DOHH2 (cell line): ENCODE measurements at regions not wholly inside any gene's neighbourhood (a gene's known extent, or its start where the extent isn't known, plus 50 kb on each side); places are given as distances from the start of the nearest gene placed in this dataset.

Experiments used
- H3F3A ChIP-seq: fragments of 200-600 bp; sonication (generic), shearing (Covaris generic); 2 replicates; pipeline ENCODE4 v1.6.0; 2016; ENCODE audit warnings: antibody characterized with exemption, mild to moderate bottlenecking; ENCODE audit not compliant: control insufficient read depth, insufficient read depth
- H3K27ac ChIP-seq: fragments of 200-600 bp; sonication (generic); 2 replicates; pipeline ENCODE4 v1.5.1; 2014; ENCODE audit warnings: low read depth, mild to moderate bottlenecking, low read length, moderate library complexity
- H3K27me3 ChIP-seq: fragments of 200-600 bp; sonication (generic); 2 replicates; pipeline ENCODE4 v1.6.1; 2014; ENCODE audit warnings: mild to moderate bottlenecking, low read length, mixed read lengths; ENCODE audit not compliant: control insufficient read depth
- H3K36me3 ChIP-seq: fragments of 200-600 bp; sonication (generic); 2 replicates; pipeline ENCODE4 v1.6.1; 2014; ENCODE audit warnings: mild to moderate bottlenecking, low read length, moderate library complexity, mixed read lengths; ENCODE audit not compliant: control insufficient read depth
- H3K4me1 ChIP-seq: fragments of 200-600 bp; sonication (generic); 2 replicates; pipeline ENCODE4 v1.6.1; 2014; ENCODE audit warnings: mild to moderate bottlenecking, low read length, mixed read lengths; ENCODE audit not compliant: control insufficient read depth
- H3K4me2 ChIP-seq: fragments of 200-600 bp; sonication (generic); 2 replicates; pipeline ENCODE4 v1.6.0; 2014; ENCODE audit warnings: mild to moderate bottlenecking, low read length, moderate library complexity
- H3K4me3 ChIP-seq: fragments of 200-600 bp; sonication (generic); 2 replicates; pipeline ENCODE4 v1.5.1; 2014; ENCODE audit warnings: mild to moderate bottlenecking, low read length, mixed read lengths
- H3K79me2 ChIP-seq: fragments of 200-600 bp; sonication (generic); 2 replicates; pipeline ENCODE4 v1.6.1; 2014; ENCODE audit warnings: mild to moderate bottlenecking, low read length, mixed read lengths; ENCODE audit not compliant: control insufficient read depth
- H3K9me2 ChIP-seq: fragments of 200-600 bp; sonication (generic); replicated peaks from 2 replicates; pipeline ENCODE4 v1.6.1; 2014; ENCODE audit warnings: mild to moderate bottlenecking, low read length, mixed read lengths; ENCODE audit not compliant: control insufficient read depth
- H3K9me3 ChIP-seq: fragments of 200-600 bp; sonication (generic); 2 replicates; pipeline ENCODE4 v1.6.1; 2014; ENCODE audit warnings: antibody characterized with exemption, low read length, mixed read lengths; ENCODE audit not compliant: control insufficient read depth, insufficient read depth
- H4K20me1 ChIP-seq: fragments of 200-600 bp; sonication (generic); 2 replicates; pipeline ENCODE4 v1.6.0; 2014; ENCODE audit warnings: low read depth, mild to moderate bottlenecking, antibody characterized with exemption, low read length, moderate library complexity; ENCODE audit not compliant: control insufficient read depth, insufficient read depth
- CTCF ChIP-seq: fragments of 200-600 bp; sonication (generic); IDR thresholded peaks from one replicate; pipeline ENCODE4 v1.5.1; 2014; ENCODE audit warnings: antibody characterized with exemption, mild to moderate bottlenecking, low read depth, low read length; ENCODE audit not compliant: poor library complexity, severe bottlenecking
- EZH2phosphoT487 ChIP-seq: fragments of 200-600 bp; sonication (generic); IDR thresholded peaks from 2 replicates; pipeline ENCODE4 v1.6.1; 2017; ENCODE audit warnings: borderline replicate concordance, mild to moderate bottlenecking, antibody characterized with exemption, low read length, moderate library complexity, mixed read lengths

- no peaks in the 10 kb centered on the region for H3K36me3 ChIP-seq
- H3K4me1 ChIP-seq = no peaks in the 10 kb centered on the region
- no peaks in the 10 kb centered on the region for H3K9me2 ChIP-seq
- H3K27ac ChIP-seq = no peak overlapping the region
- no peaks in the 10 kb centered on the region for H3K79me2 ChIP-seq
- no peaks in the 10 kb centered on the region for H3F3A ChIP-seq
- TF ChIP-seq EZH2phosphoT487 (no peak), CTCF (no peak)
- no peak overlapping the region for H3K4me3 ChIP-seq
- H3K4me2 ChIP-seq = no peak overlapping the region
- no peaks in the 10 kb centered on the region for H3K27me3 ChIP-seq
- no peaks in the 10 kb centered on the region for H4K20me1 ChIP-seq
- H3K9me3 ChIP-seq = no peaks in the 10 kb centered on the region
Measured at GRCh38 chr9:118929287-118929686, 439.9 kb downstream of the BRINP1 start.

DNA sequence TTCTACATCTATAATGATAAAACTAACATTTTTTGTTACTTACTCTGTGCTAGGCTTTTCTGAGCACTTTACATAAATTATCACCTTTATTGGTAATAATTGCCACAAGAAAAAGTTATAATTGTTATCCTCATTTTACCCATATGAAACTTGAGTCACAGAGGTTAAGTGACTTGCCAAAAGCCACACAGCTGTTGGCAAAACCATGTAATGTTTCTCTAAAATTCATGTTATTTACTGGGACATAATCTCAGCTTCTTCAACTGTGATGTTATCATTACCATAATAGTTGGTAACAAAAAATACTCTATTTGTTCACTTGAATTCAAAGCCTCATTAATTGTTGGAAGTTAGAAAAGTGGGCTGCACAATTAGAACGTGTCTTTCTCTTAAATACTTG, 437.3 kb downstream of the BRINP1 start:
- Histone ChIP-seq H3K4me2 (no peak overlapping the region), H3K79me2 (no peaks in the 10 kb centered on the region), H3K36me3 (no peaks in the 10 kb centered on the region), H3K27me3 (no peaks in the 10 kb centered on the region), H3K4me3 (no peak overlapping the region), H3K4me1 (no peaks in the 10 kb centered on the region), H4K20me1 (no peaks in the 10 kb centered on the region), H3F3A (no peaks in the 10 kb centered on the region), H3K27ac (no peak overlapping the region), H3K9me3 (no peaks in the 10 kb centered on the region), H3K9me2 (no peaks in the 10 kb centered on the region)
- TF ChIP-seq CTCF = no peak
- no peak for TF ChIP-seq EZH2phosphoT487

DNA sequence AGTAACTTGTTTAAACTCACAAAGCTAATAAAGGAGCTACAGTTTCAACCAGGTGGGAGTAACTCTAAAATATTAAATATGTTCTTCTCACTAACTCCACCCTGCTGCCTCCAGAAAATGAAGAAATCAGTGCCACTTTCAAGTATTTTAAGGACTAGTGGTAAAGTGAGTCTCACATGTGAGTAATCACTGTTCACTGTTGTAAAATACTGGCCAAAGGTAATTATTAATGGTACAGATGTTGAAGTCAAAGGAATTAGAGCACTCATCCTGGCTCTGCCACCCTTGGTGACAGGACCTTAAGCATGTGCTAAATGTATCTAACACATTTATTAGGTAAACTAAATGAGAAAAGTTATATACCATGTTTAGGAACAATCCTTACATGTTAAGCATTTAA, 430.7 kb downstream of the BRINP1 start:
- H3K4me2 ChIP-seq = no peak overlapping the region
- H3K27me3 ChIP-seq = no peaks in the 10 kb centered on the region
- H3K4me1 ChIP-seq = no peaks in the 10 kb centered on the region
- no peaks in the 10 kb centered on the region for H3F3A ChIP-seq
- no peaks in the 10 kb centered on the region for H3K36me3 ChIP-seq
- TF ChIP-seq EZH2phosphoT487 (no peak), CTCF (no peak)
- no peaks in the 10 kb centered on the region for H4K20me1 ChIP-seq
- H3K9me3 ChIP-seq = no peaks in the 10 kb centered on the region
- H3K27ac ChIP-seq = no peak overlapping the region
- no peak overlapping the region for H3K4me3 ChIP-seq
- H3K79me2 ChIP-seq = no peaks in the 10 kb centered on the region
- H3K9me2 ChIP-seq = no peaks in the 10 kb centered on the region

DNA sequence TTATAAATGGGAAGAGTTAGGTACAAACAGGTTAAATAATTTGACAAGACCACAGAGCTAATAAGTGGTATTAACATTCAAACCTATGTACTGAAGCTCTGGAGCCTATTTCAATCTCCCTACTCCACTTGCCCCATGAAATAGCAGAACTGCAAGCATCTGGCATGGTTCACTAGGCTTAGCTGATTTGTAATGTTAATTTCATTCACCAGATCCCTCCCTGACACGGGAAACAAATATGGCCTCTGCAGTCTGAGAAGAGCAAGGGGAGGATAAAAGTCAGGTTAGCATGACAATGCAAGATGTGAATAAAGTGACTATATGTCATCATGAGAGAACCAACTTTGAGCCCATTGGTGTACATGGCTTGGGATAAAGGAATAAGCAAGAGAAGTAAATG, 428.8 kb downstream of the BRINP1 start:
- TF ChIP-seq EZH2phosphoT487 (no peak), CTCF (no peak)
- Histone ChIP-seq H3K9me3 (no peaks in the 10 kb centered on the region), H3K4me3 (no peak overlapping the region), H3F3A (no peaks in the 10 kb centered on the region), H3K79me2 (no peaks in the 10 kb centered on the region), H3K4me1 (no peaks in the 10 kb centered on the region), H4K20me1 (no peaks in the 10 kb centered on the region), H3K4me2 (no peak overlapping the region), H3K9me2 (no peaks in the 10 kb centered on the region), H3K27ac (no peak overlapping the region), H3K27me3 (no peaks in the 10 kb centered on the region), H3K36me3 (no peaks in the 10 kb centered on the region)
